Head of caudate nucleus (tissue), 42 donors: ENCODE measurements at regions not wholly inside any gene's neighbourhood (a gene's known extent, or its start where the extent isn't known, plus 50 kb on each side); places are given as distances from the start of the nearest gene placed in this dataset.

Experiments
- DNase-seq, 42 donors: peaks; one replicate each; pipeline versions ENCODE4 v3.0.0 to v3.0.0-alpha.2; 2020 to 2021; ENCODE audit warnings: mixed read lengths in 7 of 42
- intact Hi-C: fragments of 100-400 bp; cut with DNase I; formaldehyde crosslinking; loops from one replicate; pipeline ENCODE4 v1.15.0; 2022

GRCh38 chr2:8059255-8059654 is 622.6 kb upstream of the ID2 start:
- DNase-seq = no peak

GRCh38 chr2:8059794-8060193 is 622.1 kb upstream of the ID2 start:
- DNase-seq = no peak
- intact Hi-C loops = no loop called here

More at GRCh38 chr2:8059255-8059654, 622.6 kb upstream of the ID2 start:
- intact Hi-C loops = no loop called here

GRCh38 chr2:8061219-8061618 is 620.6 kb upstream of the ID2 start:
- DNase-seq = no peak
- intact Hi-C loops = no loop called here

- no peak for DNase-seq
- intact Hi-C loops = no loop called here
Observed at GRCh38 chr2:8064603-8065002, 617.3 kb upstream of the ID2 start.

GRCh38 chr2:8065191-8065590 is 616.7 kb upstream of the ID2 start:
- intact Hi-C loops = no loop called here
- DNase-seq = no peak

GRCh38 chr2:8067784-8068336 is 614.0 kb upstream of the ID2 start:
- no peak for DNase-seq
- intact Hi-C loops = no loop called here

GRCh38 chr2:8072907-8073306 is 608.9 kb upstream of the ID2 start:
- intact Hi-C loops = no loop called here

GRCh38 chr2:8073916-8074315 is 607.9 kb upstream of the ID2 start:
- intact Hi-C loops = no loop called here
- DNase-seq = no peak

More at GRCh38 chr2:8072907-8073306, 608.9 kb upstream of the ID2 start:
- DNase-seq = no peak

- DNase-seq = no peak
- intact Hi-C loops = no loop called here
Observed at GRCh38 chr2:8076448-8077342, 605.2 kb upstream of the ID2 start.

- no peak for DNase-seq
- intact Hi-C loops = no loop called here
Observed at GRCh38 chr2:8078705-8079104, 603.2 kb upstream of the ID2 start.

GRCh38 chr2:8080063-8080462 is 601.8 kb upstream of the ID2 start:
- intact Hi-C loops = no loop called here
- no peak for DNase-seq

- intact Hi-C loops = no loop called here
Observed at GRCh38 chr2:8081130-8081529, 600.7 kb upstream of the ID2 start.

GRCh38 chr2:8082840-8083239 is 599.0 kb upstream of the ID2 start:
- intact Hi-C loops = no loop called here
- DNase-seq = no peak

More at GRCh38 chr2:8081130-8081529, 600.7 kb upstream of the ID2 start:
- no peak for DNase-seq

- intact Hi-C loops = no loop called here
- DNase-seq = no peak
Observed at GRCh38 chr2:8086357-8086756, 595.5 kb upstream of the ID2 start.

GRCh38 chr2:8086796-8087479 is 594.9 kb upstream of the ID2 start:
- intact Hi-C loops = no loop called here
- no peak for DNase-seq

- intact Hi-C loops = no loop called here
- no peak for DNase-seq
Observed at GRCh38 chr2:8087480-8087840, 594.4 kb upstream of the ID2 start.

- intact Hi-C loops = no loop called here
- DNase-seq = no peak
Observed at GRCh38 chr2:8088810-8089209, 593.0 kb upstream of the ID2 start.

GRCh38 chr2:8089596-8089995 is 592.3 kb upstream of the ID2 start:
- intact Hi-C loops = no loop called here
- no peak for DNase-seq

- intact Hi-C loops = no loop called here
- no peak for DNase-seq
Observed at GRCh38 chr2:8090748-8091700, 590.8 kb upstream of the ID2 start.
